GM18907 (cell line): ENCODE measurements at regions not wholly inside any gene's neighbourhood (a gene's known extent, or its start where the extent isn't known, plus 50 kb on each side); places are given as distances from the start of the nearest gene placed in this dataset.
"Not testable (repeated sequence)": the region's sequence is repeated elsewhere in the genome, so short reads cannot be mapped to it uniquely, and the experiment has no call there.

Experiments
- ATAC-seq: cut with Tn5 transposase; IDR thresholded peaks from one replicate; pipeline ENCODE4 v1.9.1; 2021; ENCODE audit warnings: mild to moderate bottlenecking, moderate library complexity; ENCODE audit not compliant: unreplicated experiment

DNA sequence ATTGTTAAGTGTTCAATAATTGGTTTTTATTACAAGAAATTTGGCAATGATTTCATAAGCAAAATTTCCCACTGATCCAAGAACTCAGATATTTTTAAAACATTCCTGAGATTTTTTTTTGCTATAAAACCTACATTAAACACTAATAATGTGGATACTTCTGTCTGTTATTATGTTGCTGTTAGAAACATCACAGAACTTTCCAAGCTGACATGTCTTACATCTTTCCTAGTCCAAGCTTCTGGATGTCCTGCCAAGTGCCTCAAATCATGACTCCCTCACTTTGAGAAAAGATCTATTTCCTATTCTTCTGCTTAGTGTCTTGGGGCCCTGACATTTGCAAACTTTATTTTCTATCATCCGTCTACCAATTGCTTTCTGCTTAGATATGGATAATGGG, 110.8 kb downstream of the RFPL4B start:
- ATAC-seq: no peak

DNA sequence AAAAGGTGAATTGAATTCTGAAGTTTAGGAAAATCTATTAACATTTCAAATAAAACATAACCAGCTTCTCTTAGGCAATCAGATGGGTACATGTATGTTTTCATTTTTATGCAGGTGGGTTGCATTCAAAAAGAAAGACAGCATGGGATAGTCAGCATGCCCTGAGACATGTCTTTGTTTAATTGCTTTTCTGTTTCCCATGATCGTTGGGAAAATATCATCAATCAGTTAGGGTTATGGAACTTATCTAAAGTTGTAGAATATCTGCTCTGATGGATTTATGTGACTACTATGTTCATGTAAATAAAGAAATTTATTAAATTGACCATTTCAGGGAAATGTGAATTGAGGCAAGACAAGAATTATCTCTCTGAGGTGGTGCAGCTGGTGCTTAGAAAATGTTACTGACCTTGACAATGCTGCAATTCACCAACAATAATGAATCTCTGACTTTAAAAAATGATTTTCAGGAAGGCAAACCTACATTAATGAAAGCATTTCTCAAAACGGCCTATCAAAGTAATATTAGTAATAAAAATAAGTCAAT, 112.7 kb downstream of the RFPL4B start:
- ATAC-seq: no peak

GRCh38 chr6:112464901-112465665, 118.0 kb downstream of the RFPL4B start:
- ATAC-seq: no peak

GRCh38 chr6:112466373-112467151, 119.4 kb downstream of the RFPL4B start:
- ATAC-seq: peak; percentile 71

DNA sequence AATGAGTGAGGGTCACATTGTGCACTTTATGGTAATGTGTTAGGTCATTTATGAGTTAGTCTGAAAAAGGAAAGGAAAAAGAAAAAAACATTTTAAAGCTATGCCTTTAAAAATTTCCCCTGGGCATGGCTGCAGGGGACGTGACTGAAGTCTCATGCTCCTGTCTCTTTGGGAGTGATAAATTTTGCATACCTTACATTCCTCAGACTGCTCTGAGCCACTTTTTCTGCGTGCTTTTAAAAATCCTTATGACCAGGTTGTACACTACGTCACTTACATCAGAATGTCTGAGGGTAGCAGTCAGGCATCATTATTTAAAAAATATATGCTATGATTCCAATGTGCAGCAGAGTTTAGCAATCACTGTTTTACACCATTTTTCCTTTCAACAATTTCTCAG, 121.2 kb downstream of the RFPL4B start:
- ATAC-seq: no peak

GRCh38 chr6:112469306-112469705, 122.2 kb downstream of the RFPL4B start:
- ATAC-seq: no peak

GRCh38 chr6:112470376-112470775, 123.2 kb downstream of the RFPL4B start:
- ATAC-seq: no peak

- no peak for ATAC-seq
Measured at GRCh38 chr6:112470950-112471349, 123.8 kb downstream of the RFPL4B start.

- no peak for ATAC-seq
Measured at GRCh38 chr6:112475083-112475482, 128.0 kb downstream of the RFPL4B start.

- ATAC-seq: no peak
Measured at GRCh38 chr6:112477125-112477524, 130.0 kb downstream of the RFPL4B start.

DNA sequence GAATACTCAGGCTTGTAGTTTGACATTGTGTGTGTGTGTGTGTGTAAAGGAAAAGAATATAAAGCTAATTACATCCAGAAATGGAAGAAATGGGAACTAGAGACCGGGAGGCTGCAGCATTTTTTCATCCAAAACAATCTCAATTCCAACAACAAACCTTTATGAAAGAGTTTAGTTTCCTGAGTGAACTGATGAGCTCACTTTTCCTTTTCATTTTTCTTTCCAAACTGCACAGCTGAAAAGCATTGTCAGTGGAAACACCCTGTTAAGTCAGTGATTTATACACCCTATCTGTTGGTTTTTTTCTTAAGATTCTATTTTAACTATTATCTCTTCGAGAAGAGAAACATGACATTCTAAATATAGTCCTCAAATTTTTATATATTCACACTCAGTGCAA, 130.9 kb downstream of the RFPL4B start:
- ATAC-seq: no peak

DNA sequence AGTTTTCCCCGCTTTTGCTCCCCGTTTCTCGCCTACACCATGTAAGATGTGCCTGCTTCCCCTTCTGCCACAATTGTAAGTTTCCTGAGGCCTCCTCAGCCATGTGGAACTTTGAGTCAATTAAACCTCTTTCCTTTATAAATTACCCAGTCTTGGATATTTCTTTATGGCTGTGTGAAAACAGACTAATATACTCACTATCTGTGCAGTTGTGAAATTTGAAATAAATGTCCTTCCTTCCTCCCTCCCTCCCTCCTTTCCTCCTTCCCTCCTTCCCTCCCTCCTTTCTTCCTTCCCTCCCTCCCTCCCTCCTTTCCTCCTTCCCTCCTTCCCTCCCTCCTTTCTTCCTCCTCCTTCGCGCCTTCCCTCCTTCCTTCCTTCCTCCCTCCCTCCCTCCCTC, 132.8 kb downstream of the RFPL4B start:
- ATAC-seq: not testable (repeated sequence)

DNA sequence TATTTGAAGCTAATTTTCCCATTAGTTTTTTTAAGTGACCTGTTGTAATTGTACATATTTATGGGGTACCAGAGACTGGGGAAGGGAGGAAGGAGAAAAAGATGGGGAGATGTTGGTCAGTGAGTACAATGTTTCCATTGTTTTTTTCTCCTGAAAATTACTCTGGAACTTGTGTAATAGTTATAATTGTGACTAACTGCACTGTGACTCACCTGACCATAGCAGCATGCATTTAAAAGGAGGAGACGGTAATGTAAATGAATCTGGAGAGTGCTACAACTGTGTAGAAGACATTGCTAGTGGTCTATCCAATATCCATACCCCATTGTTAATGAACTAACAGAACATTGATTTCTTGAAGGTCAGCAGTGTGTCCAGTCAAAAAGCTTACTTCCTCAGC, 133.4 kb downstream of the RFPL4B start:
- ATAC-seq: no peak

DNA sequence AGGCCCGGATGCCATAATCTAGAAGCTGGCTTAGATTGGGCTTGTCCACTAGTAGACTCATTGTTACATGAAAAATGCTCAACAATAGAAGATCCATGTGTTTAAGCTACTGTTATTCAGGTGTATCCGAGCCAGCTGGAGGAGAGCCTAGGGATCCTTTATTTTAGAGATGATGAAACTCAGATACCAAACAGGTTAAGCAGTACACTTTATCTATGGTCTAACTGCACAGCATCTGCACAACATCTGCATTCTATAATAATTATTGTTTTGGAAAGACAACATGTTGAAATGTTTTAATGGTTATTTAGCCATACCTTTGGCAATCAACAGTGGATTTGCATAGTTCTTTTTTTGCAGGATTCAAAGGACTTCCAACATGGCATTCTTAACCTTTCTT, 134.1 kb downstream of the RFPL4B start:
- no peak for ATAC-seq

DNA sequence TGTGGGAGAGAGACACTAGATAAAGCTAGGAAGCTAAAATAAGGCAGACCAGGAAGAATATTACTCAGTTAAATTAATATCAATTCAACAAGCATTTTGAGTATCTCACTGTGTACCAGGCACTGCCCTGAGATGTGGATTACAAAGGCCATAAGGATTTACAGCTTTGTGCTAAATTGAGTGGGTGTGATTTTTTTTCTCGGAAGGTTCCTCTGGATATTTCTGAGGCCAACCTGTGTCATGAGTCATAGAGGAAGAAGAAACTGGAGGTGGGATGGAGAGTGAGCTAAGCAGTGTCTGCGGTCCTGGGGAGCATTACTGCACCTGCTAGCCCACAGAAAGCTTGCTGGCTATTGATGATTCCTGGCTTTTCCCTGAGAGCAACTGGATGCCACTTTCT, 135.2 kb downstream of the RFPL4B start:
- no peak for ATAC-seq

GRCh38 chr6:112485120-112485826, 138.1 kb downstream of the RFPL4B start:
- no peak for ATAC-seq

DNA sequence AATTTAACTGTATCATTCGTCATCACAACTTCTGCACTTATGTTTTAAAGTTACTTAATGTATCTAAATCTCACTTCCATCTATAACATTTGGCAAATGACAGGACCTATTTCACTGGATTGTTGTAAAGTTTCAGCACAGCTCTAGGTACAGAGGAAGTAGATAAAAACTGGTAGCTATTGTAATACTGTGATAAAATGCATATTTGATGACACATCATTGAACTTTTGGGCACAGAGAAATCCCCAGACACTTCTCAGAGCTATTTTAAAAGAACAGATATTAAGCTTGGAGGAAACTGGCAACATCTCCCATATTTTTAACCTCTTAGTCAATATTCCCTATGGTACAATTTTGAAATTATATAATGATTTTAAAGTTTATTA, 138.7 kb downstream of the RFPL4B start:
- no peak for ATAC-seq

DNA sequence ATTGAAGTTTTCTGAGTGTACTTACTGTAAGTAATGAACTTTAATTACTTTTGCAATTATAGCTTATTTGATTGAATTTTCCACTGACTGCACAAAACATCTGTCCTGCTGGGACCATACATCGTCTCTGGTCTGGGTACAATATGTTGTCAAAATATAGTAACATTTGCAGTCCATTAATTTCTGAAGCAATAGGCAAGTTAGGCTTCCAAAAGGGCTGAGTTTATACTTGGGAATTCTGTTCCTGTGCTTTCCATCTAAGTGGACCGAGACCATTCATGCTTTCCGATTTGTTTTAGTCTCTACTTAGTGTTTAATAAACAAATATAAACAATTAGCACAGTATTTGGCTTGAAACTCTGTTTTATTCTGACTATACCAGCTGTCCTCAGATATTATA, 139.3 kb downstream of the RFPL4B start:
- no peak for ATAC-seq

GRCh38 chr6:112488238-112488637, 141.1 kb downstream of the RFPL4B start:
- ATAC-seq: no peak

DNA sequence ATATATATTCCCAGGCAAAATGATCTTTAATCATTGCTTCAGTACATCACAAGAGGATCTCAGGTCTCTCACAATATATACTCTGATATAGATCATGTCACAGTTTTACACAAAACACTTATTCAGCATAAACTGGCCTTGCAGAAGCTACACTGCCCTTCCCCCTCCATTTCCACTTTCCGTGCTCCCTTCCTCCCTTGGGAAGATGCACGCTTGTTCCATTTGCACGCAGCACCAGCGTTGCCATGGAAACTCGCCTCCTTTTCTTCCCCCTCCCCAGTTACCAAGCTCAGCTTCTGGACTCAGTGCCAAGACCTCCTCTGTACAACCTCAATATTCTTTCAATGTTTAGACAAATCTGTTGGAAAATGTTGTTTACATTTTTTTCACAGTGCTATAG, 154.6 kb downstream of the RFPL4B start:
- ATAC-seq: no peak

- no peak for ATAC-seq
Measured at GRCh38 chr6:112502351-112503090, 155.4 kb downstream of the RFPL4B start.
